Endothelial cell of umbilical vein (primary cell): ENCODE measurements at regions not wholly inside any gene's neighbourhood (a gene's known extent, or its start where the extent isn't known, plus 50 kb on each side); places are given as distances from the start of the nearest gene placed in this dataset.

Experiments
- BruUV-seq: library from RNA; stranded (reverse); fragments of 400-500 nt; replicated peaks from 2 replicates; lab custom pipeline; 2021; lab: Mats Ljungman, UMichigan
- CTCF ChIA-PET: fragments of 300-600, 350-600 bp; sonication (Branson Sonifier 250); formaldehyde crosslinking; loops from one replicate; lab custom pipeline; 2021; ENCODE audit warnings: antibody characterized with exemption, inconsistent platforms; lab: Charles Lee
- POLR2A ChIA-PET: fragments of 300-600, 350-600 bp; sonication (Branson Sonifier 250); formaldehyde crosslinking; loops from one replicate; lab custom pipeline; 2021; ENCODE audit warnings: antibody characterized with exemption, inconsistent platforms; lab: Charles Lee
- DNase-seq: peaks from one replicate; pipeline ENCODE4 v3.0.0-alpha.2; 2011; ENCODE audit warnings: low read depth, low spot score
- FAIRE-seq: peaks from 2 replicates; lab custom pipeline; 2011; peaks lifted over from hg19 to GRCh38; lab: Jason Lieb, UNC
- H2AFZ ChIP-seq: 2 replicates; pipeline ENCODE4 v1.6.0; 2012; ENCODE audit warnings: low read depth, low read length, control low read depth, inconsistent platforms
- H3K27ac ChIP-seq: 2 replicates; pipeline ENCODE4 v1.5.1; 2011; ENCODE audit warnings: low read depth, mild to moderate bottlenecking, control low read depth, low read length, moderate library complexity; ENCODE audit not compliant: insufficient read depth
- H3K27me3 ChIP-seq, 2 experiments: 2 replicates each; pipeline versions ENCODE4 v1.6.0 to v1.6.1; 2011; ENCODE audit warnings: low read length in 2 of 2, mixed read lengths in 1 of 2; ENCODE audit not compliant: control insufficient read depth in 2 of 2, insufficient read depth in 2 of 2
- H3K36me3 ChIP-seq, 2 experiments: 2 replicates in 1 of 2; 3 replicates in 1 of 2; pipeline ENCODE4 v1.5.1; 2011; ENCODE audit warnings: low read length in 2 of 2, mild to moderate bottlenecking in 1 of 2, moderate library complexity in 1 of 2; ENCODE audit not compliant: control insufficient read depth in 2 of 2, insufficient read depth in 2 of 2; ENCODE audit errors: extremely low read depth in 1 of 2
- H3K4me1 ChIP-seq: 3 replicates; pipeline ENCODE4 v1.5.1; 2011; ENCODE audit warnings: mild to moderate bottlenecking, low read length; ENCODE audit not compliant: control insufficient read depth, insufficient read depth; ENCODE audit errors: extremely low read depth
- H3K4me2 ChIP-seq: 2 replicates; pipeline ENCODE4 v1.6.1; 2011; ENCODE audit warnings: low read length, control low read depth, mixed read lengths; ENCODE audit not compliant: insufficient read depth
- H3K4me3 ChIP-seq, 3 experiments: fragments of 200-600 bp in 1 of 3; sonication (generic), shearing (Covaris generic) in 1 of 3; replicated peaks in 1 of 3; 2 replicates each; pipeline ENCODE4 v1.5.1; 2011 to 2016; ENCODE audit warnings: control low read depth in 3 of 3, low read length in 3 of 3, mild to moderate bottlenecking in 2 of 3, inconsistent platforms in 1 of 3, low read depth in 1 of 3, moderate library complexity in 1 of 3; ENCODE audit not compliant: insufficient read depth in 1 of 3
- H3K79me2 ChIP-seq: 2 replicates; pipeline ENCODE4 v1.6.0; 2012; ENCODE audit warnings: low read length, inconsistent platforms; ENCODE audit not compliant: control insufficient read depth, insufficient read depth
- H3K9ac ChIP-seq: replicated peaks from 2 replicates; pipeline ENCODE3; 2011; ENCODE audit warnings: low read length, control low read depth; ENCODE audit not compliant: insufficient read depth; ENCODE audit errors: extremely low read depth
- H3K9me1 ChIP-seq: replicated peaks from 3 replicates; pipeline ENCODE4 v1.6.0; 2011; ENCODE audit warnings: mild to moderate bottlenecking, low read length; ENCODE audit not compliant: control insufficient read depth, insufficient read depth; ENCODE audit errors: extremely low read depth
- H3K9me3 ChIP-seq: replicated peaks from 2 replicates; pipeline ENCODE4 v1.5.1; 2012; ENCODE audit warnings: low read length, inconsistent platforms; ENCODE audit not compliant: control insufficient read depth, insufficient read depth
- H4K20me1 ChIP-seq: replicated peaks from 2 replicates; pipeline ENCODE3; 2011; ENCODE audit warnings: mild to moderate bottlenecking, low read length; ENCODE audit not compliant: control insufficient read depth, insufficient read depth; ENCODE audit errors: extremely low read depth
- EZH2 ChIP-seq: IDR thresholded peaks from 2 replicates; pipeline ENCODE4 v1.6.1; 2012; ENCODE audit warnings: borderline replicate concordance, low read depth, mild to moderate bottlenecking, moderate library complexity, low read length, inconsistent platforms; ENCODE audit not compliant: severe bottlenecking
- FOS ChIP-seq: IDR thresholded peaks from 2 replicates; pipeline ENCODE4 v1.6.1; 2011; ENCODE audit warnings: mild to moderate bottlenecking, low read length, moderate library complexity, borderline replicate concordance; ENCODE audit not compliant: insufficient read depth
- GATA2 ChIP-seq: IDR thresholded peaks from 2 replicates; pipeline ENCODE4 v1.7.0; 2011; ENCODE audit warnings: low read depth, mild to moderate bottlenecking, moderate library complexity, mixed read lengths, low read length; ENCODE audit not compliant: insufficient read length, insufficient read depth
- JUN ChIP-seq: IDR thresholded peaks from 2 replicates; pipeline ENCODE4 v1.6.1; 2011; ENCODE audit warnings: borderline replicate concordance, low read depth; ENCODE audit not compliant: insufficient read length, insufficient read depth
- MYC ChIP-seq: IDR thresholded peaks from one replicate; pipeline ENCODE4 v1.6.1; 2011; ENCODE audit warnings: mild to moderate bottlenecking, low read depth, low read length
- POLR2A ChIP-seq: IDR thresholded peaks from 2 replicates; pipeline ENCODE4 v1.6.1; 2012; ENCODE audit warnings: low read depth, mild to moderate bottlenecking, control low read depth, low read length
- POLR2AphosphoS5 ChIP-seq: IDR thresholded peaks from 2 replicates; pipeline ENCODE4 v1.6.1; 2012; ENCODE audit warnings: low read depth, mild to moderate bottlenecking, control low read depth, low read length, moderate library complexity; ENCODE audit not compliant: insufficient read depth
- dilution Hi-C: fragments of 300-500 bp; cut with MboI; formaldehyde crosslinking; loops from one replicate; pipeline ENCODE4 v1.15.0; 2019; ENCODE audit warnings: low sequenced_read_pairs; ENCODE audit not compliant: extremely low pct_ligation_motif_present
- intact Hi-C: fragments of 100-400 bp; cut with micrococcal nuclease; formaldehyde crosslinking; loops from one replicate; pipeline ENCODE4 v1.10.0; 2022
- TF ChIP-seq, protein P1 (sequence below), 2 donors: IDR thresholded peaks; 1 replicate in 1 of 2; 2 replicates in 1 of 2; pipeline ENCODE4 v1.5.1; 2011; ENCODE audit warnings: low read length in 2 of 2, mild to moderate bottlenecking in 2 of 2, moderate library complexity in 2 of 2, control low read depth in 1 of 2, inconsistent platforms in 1 of 2, low read depth in 1 of 2; ENCODE audit not compliant: insufficient read depth in 1 of 2; ENCODE audit errors: extremely low read depth in 1 of 2
- TF ChIP-seq, protein P2 (sequence below): IDR thresholded peaks from 2 replicates; pipeline ENCODE4 v1.6.1; 2011; ENCODE audit not compliant: insufficient read depth, insufficient read length

DNA sequence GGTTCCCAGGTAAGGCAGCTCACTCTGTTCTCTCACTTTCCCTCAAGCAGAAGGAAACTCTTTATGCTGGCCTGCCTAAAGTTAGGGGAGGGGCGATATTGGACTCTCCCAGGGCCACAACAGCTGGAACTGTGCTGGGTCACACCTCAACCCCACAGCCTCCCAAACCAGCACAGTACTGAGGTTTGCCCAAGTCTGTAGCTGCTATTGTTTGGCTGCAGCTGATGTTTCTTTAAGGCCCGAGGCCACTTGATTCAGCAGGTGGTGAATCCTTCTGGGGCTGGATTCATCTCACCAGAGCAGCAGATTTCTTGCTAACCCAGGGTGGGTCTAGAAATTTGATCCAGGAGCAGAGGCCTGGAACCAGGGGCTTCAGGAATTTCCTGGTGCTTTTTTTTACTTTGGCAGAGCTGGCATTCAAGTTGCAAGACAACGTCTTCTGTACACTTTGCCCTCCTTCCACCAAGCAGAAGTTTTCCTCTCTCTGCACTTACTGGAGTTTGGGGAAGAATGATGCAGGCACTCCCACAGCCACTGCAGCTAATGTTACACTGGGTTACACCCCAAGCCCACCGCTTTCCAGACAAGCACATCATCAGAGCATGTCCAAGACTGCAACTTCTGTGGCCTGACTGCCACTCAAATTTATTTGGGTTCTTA, 544.7 kb upstream of the NDST4 start:
- intact Hi-C loops, result no loop called here
- BruUV-seq, result no TSS peak

More for the DNA sequence above, 544.7 kb upstream of the NDST4 start:
- ChIA-PET POLR2A (no interaction called here), CTCF (no interaction called here)
- Histone ChIP-seq H3K27ac (no peak overlapping the region), H3K9me1 (no peaks in the 10 kb centered on the region), H3K79me2 (no peaks in the 10 kb centered on the region), H3K4me2 (no peak overlapping the region), H2AFZ (no peak overlapping the region), H4K20me1 (no peaks in the 10 kb centered on the region), H3K27me3 (no peaks in the 10 kb centered on the region), H3K9ac (no peak overlapping the region), H3K4me3 (no peak overlapping the region), H3K36me3 (no peaks in the 10 kb centered on the region), H3K9me3 (peaks cover 4% of the 10 kb centered on the region), H3K4me1 (no peaks in the 10 kb centered on the region)
- no peak for DNase-seq
- TF ChIP-seq JUN (no peak), MYC (no peak), POLR2AphosphoS5 (no peak), FOS (no peak), EZH2 (no peak), GATA2 (no peak), POLR2A (no peak)
- TF ChIP-seq, protein P1, sequence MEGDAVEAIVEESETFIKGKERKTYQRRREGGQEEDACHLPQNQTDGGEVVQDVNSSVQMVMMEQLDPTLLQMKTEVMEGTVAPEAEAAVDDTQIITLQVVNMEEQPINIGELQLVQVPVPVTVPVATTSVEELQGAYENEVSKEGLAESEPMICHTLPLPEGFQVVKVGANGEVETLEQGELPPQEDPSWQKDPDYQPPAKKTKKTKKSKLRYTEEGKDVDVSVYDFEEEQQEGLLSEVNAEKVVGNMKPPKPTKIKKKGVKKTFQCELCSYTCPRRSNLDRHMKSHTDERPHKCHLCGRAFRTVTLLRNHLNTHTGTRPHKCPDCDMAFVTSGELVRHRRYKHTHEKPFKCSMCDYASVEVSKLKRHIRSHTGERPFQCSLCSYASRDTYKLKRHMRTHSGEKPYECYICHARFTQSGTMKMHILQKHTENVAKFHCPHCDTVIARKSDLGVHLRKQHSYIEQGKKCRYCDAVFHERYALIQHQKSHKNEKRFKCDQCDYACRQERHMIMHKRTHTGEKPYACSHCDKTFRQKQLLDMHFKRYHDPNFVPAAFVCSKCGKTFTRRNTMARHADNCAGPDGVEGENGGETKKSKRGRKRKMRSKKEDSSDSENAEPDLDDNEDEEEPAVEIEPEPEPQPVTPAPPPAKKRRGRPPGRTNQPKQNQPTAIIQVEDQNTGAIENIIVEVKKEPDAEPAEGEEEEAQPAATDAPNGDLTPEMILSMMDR (IDR thresholded peaks at IDR 0.05; ENCODE audit: extremely low read depth in 1 of 2, insufficient read depth in 1 of 2, low read depth in 1 of 2, low read length in 2 of 2), result no peak
- TF ChIP-seq, protein P2, sequence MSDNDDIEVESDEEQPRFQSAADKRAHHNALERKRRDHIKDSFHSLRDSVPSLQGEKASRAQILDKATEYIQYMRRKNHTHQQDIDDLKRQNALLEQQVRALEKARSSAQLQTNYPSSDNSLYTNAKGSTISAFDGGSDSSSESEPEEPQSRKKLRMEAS, result no peak
- dilution Hi-C loops, result no loop called here
- no peak for FAIRE-seq
